Skeletal muscle tissue (tissue), 3 donors: ENCODE measurements at regions not wholly inside any gene's neighbourhood (a gene's known extent, or its start where the extent isn't known, plus 50 kb on each side); places are given as distances from the start of the nearest gene placed in this dataset.

Experiments
- H3K27ac ChIP-seq: one replicate; pipeline ENCODE4 v1.7.0; 2013; ENCODE audit warnings: mild to moderate bottlenecking, low read depth, low read length, inconsistent platforms
- H3K27me3 ChIP-seq, 3 donors: one replicate each; pipeline ENCODE4 v1.7.0; 2013; ENCODE audit warnings: low read length in 3 of 3; ENCODE audit not compliant: control insufficient read depth in 3 of 3, insufficient read depth in 3 of 3
- H3K36me3 ChIP-seq, 3 donors: one replicate each; pipeline ENCODE4 v1.7.0; 2013; ENCODE audit warnings: low read length in 3 of 3; ENCODE audit not compliant: control insufficient read depth in 3 of 3, insufficient read depth in 3 of 3
- H3K4me1 ChIP-seq, 3 donors: one replicate each; pipeline ENCODE4 v1.7.0; 2013; ENCODE audit warnings: low read length in 3 of 3, mild to moderate bottlenecking in 3 of 3; ENCODE audit not compliant: control insufficient read depth in 3 of 3, insufficient read depth in 3 of 3
- H3K4me3 ChIP-seq, 3 donors: one replicate each; pipeline ENCODE4 v1.7.0; 2013; ENCODE audit warnings: low read length in 3 of 3
- H3K9ac ChIP-seq, 3 donors: one replicate each; pipeline ENCODE4 v1.7.0; 2013; ENCODE audit warnings: low read length in 3 of 3, mild to moderate bottlenecking in 3 of 3, moderate library complexity in 2 of 3, low read depth in 1 of 3
- H3K9me3 ChIP-seq, 3 donors: one replicate each; pipeline ENCODE4 v1.7.0; 2013; ENCODE audit warnings: low read length in 3 of 3; ENCODE audit not compliant: control insufficient read depth in 3 of 3
- donor health status: Osteomylitis.

DNA sequence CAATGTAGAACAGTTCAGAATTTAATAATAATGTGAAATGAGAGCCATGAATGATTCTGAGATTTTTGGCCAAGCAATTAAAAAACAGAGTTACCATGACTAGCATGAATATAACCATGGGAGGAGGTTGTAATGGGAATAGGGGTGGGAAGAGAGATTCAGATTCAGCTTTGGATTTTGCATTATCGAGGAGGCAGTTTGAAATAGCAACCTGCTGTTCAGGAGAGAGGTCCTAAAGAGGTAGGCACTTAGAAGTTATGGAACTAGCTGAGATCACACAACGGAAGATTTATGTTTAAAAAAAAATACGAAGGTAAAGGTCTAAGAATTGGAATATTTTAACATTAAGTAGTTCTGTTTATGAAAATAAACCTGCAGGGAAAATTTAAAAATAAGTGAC lies 124.4 kb upstream of the TECRL start:
- no peaks in the 10 kb centered on the region for H3K27me3 ChIP-seq
- no peak overlapping the region for H3K9ac ChIP-seq
- no peaks in the 10 kb centered on the region for H3K36me3 ChIP-seq
- no peaks in the 10 kb centered on the region for H3K4me1 ChIP-seq
- H3K4me3 ChIP-seq = no peak overlapping the region
- H3K9me3 ChIP-seq = no peaks in the 10 kb centered on the region
- H3K27ac ChIP-seq = no peak overlapping the region

DNA sequence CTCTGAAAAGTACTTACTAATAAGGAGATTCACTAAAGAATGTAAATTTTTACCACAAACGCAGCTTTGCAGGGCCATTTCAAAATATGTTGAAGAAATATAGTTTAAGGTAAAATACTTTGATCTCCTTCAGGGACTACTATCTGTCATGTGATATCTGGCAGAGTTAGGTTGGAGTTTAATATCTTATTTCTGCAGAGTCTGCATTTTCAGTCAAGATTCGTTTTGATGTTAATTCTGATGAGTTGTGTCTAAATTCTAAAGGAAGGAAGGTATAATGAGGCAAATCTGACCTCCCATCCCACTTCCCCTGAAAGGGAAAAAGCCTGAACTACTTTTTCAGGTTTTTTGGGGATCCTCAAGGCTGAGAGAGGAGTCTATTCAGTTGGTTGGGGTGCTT lies 123.9 kb upstream of the TECRL start:
- no peak overlapping the region for H3K27ac ChIP-seq
- H3K4me3 ChIP-seq = no peak overlapping the region
- no peak overlapping the region for H3K9ac ChIP-seq
- no peaks in the 10 kb centered on the region for H3K4me1 ChIP-seq
- H3K27me3 ChIP-seq = no peaks in the 10 kb centered on the region
- no peaks in the 10 kb centered on the region for H3K9me3 ChIP-seq
- H3K36me3 ChIP-seq = no peaks in the 10 kb centered on the region

DNA sequence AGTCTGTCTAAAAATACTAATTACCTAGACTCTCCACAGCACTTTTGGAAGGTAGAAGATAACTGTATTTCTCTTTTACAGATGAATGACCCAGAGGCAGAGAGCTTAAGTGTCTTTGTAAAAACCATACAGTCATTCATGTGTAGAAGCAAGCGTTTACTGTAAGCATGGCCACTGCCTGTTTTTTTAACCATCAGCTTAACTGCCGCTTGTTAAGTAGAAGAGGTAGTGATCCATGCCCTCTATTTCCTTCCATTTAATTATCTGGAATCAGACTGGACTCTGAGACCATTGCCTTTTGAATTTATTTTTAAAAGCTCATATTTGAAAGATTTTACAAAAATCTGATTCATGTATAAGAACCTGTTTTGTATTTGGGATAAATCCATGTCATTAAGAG lies 111.2 kb upstream of the TECRL start:
- Histone ChIP-seq H3K36me3 (no peaks in the 10 kb centered on the region), H3K9ac (no peak overlapping the region), H3K27me3 (no peaks in the 10 kb centered on the region), H3K27ac (no peak overlapping the region), H3K4me3 (no peak overlapping the region), H3K9me3 (no peaks in the 10 kb centered on the region), H3K4me1 (no peaks in the 10 kb centered on the region)

DNA sequence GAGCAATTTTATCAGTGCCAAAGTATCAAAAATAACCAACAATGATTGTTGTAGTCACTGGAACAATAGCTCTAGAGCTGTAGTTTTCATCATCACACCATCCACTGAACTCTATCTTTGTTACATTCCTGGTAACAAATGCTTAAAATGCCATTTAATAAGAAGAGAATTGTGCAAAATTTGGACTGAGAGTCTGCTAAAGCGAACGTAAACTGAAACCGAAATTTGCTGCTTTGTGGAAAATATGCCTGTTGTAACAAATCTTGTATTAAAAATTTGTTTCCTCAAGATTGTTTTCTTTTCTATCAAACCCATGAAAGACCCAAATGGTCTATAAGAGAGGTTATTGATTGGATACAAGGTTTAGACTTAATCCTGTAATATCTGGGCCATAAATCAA lies 109.3 kb upstream of the TECRL start:
- Histone ChIP-seq H3K9ac (no peak overlapping the region), H3K27ac (no peak overlapping the region), H3K9me3 (no peaks in the 10 kb centered on the region), H3K27me3 (no peaks in the 10 kb centered on the region), H3K36me3 (no peaks in the 10 kb centered on the region), H3K4me3 (no peak overlapping the region), H3K4me1 (no peaks in the 10 kb centered on the region)

DNA sequence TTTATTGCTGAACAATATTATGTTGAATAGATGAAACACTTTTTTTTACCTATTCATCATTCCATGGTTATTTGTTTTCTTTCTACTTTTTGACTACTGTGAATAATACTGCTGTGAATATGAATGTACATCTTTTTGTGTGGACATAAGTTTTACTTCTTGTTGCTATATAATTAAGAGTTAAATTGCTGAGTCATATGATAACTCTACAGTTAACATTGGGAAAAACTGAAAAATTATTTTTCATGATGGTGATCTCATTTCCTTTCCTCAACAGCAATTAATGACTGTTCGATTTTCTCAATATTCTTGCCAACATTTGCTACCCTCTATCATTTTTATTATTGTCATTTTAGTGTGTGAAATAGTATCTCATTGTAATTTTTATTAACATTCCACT lies 106.9 kb upstream of the TECRL start:
- Histone ChIP-seq H3K36me3 (no peaks in the 10 kb centered on the region), H3K27me3 (no peaks in the 10 kb centered on the region), H3K4me3 (no peak overlapping the region), H3K4me1 (no peaks in the 10 kb centered on the region), H3K9me3 (no peaks in the 10 kb centered on the region), H3K9ac (no peak overlapping the region), H3K27ac (no peak overlapping the region)

DNA sequence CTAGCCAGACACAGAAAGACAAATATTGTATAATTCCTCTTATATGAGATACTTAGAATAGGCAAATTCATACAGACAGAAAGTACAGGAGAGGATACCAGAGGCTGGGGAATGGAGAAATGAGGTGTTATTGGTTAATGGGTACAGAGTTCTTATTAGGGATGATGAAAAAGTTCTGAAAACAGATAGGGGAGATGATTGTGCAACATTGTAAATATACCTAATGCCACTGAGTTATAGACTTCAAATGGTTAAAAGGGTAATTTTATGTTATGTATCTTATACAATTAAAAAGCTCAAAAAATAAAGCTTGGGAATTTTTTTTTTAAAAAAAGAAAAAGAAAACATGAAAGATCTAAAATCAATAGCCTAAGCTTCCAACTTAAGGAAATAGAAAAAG lies 98.8 kb upstream of the TECRL start:
- no peaks in the 10 kb centered on the region for H3K9me3 ChIP-seq
- no peak overlapping the region for H3K4me3 ChIP-seq
- no peaks in the 10 kb centered on the region for H3K27me3 ChIP-seq
- H3K9ac ChIP-seq = no peak overlapping the region
- H3K36me3 ChIP-seq = no peaks in the 10 kb centered on the region
- no peak overlapping the region for H3K27ac ChIP-seq
- no peaks in the 10 kb centered on the region for H3K4me1 ChIP-seq

DNA sequence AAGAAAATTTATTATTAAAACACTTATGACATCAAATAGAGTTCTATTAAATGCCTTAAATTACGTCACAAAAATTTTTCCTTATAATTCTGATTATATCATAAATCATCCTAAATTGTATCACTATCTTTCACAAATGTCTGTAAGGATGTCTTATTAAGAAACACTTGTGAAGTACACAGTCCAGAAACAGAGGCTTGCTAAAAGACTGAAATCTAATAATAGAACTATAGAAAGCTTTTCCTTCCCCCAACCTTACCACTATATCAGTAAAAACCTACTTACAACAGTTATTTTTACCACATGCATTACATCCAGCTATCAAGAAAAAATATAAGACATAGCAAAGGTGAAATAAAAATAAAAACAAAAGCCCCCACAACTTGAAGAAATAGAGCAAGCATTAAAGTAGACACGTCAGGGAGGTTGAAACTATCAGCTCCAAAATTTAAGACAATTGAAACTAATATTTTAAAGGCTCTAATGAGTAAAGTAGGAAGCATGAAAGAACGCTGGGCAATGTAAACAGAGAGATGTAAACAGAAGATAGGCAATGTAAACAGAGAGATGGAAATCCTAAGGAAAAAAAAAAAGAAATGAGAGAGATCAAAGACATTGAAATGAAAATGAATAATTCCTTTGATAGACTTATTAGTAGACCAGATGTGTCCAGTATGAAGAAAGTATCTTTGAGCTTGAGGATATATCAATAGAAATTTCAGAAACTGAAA lies 94.9 kb upstream of the TECRL start:
- no peak overlapping the region for H3K27ac ChIP-seq

DNA sequence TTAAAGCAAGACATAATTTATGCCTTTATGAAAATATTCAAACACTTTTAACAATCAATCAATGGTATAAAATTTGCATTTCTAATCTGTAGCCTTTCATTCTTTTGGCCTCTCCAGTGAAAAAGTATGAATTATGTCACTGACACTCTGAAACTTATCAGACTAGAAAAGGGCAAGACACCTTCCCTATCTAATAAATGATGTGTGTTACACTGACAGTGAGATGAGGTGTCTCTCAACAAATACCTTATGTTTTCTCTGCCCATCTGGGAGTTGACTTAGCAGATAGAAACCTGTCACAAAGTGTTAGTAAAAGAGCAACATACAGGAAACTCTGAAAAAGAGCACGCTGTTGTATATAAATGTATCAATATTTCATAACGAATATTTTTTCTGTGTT lies 94.2 kb upstream of the TECRL start:
- H3K27ac ChIP-seq = no peak overlapping the region
- no peaks in the 10 kb centered on the region for H3K27me3 ChIP-seq
- no peaks in the 10 kb centered on the region for H3K9me3 ChIP-seq
- H3K9ac ChIP-seq = no peak overlapping the region
- H3K36me3 ChIP-seq = no peaks in the 10 kb centered on the region
- no peaks in the 10 kb centered on the region for H3K4me1 ChIP-seq
- no peak overlapping the region for H3K4me3 ChIP-seq

More for the DNA sequence above, 94.9 kb upstream of the TECRL start:
- Histone ChIP-seq H3K4me3 (no peak overlapping the region), H3K9ac (no peak overlapping the region), H3K27me3 (no peaks in the 10 kb centered on the region), H3K9me3 (no peaks in the 10 kb centered on the region), H3K36me3 (no peaks in the 10 kb centered on the region), H3K4me1 (no peaks in the 10 kb centered on the region)

DNA sequence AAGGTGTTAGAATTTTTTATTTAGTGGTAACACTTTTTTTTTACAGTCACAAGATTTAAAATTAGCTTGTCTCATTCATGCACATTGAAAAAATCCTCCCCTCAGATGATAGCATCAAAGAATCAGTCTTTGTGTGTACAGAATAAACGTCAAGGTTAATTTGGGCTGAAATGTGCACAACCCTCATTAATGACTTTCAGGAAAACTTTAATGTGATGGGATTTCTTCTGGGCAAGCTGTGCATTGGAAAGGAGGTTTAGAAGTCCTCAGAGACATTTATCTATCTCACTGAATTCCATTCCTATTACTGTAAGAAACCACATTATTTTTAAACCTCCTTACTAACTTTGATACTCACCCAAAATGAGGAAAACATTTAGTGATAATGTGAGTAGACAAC lies 88.2 kb upstream of the TECRL start:
- H3K27ac ChIP-seq = no peak overlapping the region
- H3K4me3 ChIP-seq = no peak overlapping the region
- no peaks in the 10 kb centered on the region for H3K27me3 ChIP-seq
- H3K9ac ChIP-seq = no peak overlapping the region
- no peaks in the 10 kb centered on the region for H3K9me3 ChIP-seq
- H3K4me1 ChIP-seq = no peaks in the 10 kb centered on the region
- no peaks in the 10 kb centered on the region for H3K36me3 ChIP-seq

DNA sequence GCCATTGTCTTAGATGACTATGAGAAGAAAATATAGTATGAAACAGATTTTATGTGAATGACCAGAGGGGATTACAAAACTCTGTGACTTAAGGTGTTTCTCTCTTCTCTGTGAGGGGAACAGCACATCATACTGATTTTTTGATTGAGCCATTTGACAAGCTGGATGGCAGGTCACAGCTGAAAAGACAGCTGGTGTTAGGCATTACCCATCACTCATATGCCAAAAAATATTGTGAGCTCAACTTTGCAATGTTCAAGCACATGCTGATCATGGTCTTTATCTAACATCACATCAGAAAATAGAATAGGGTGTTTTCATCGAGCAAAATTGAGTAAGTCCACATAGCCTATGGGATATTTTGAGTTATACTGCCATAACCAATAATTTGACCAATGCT lies 86.7 kb upstream of the TECRL start:
- H3K36me3 ChIP-seq = no peaks in the 10 kb centered on the region
- H3K4me3 ChIP-seq = no peak overlapping the region
- no peak overlapping the region for H3K9ac ChIP-seq
- no peaks in the 10 kb centered on the region for H3K4me1 ChIP-seq
- no peaks in the 10 kb centered on the region for H3K27me3 ChIP-seq
- no peak overlapping the region for H3K27ac ChIP-seq
- H3K9me3 ChIP-seq = no peaks in the 10 kb centered on the region
